ENCODE measurements at regions not wholly inside any gene's neighbourhood (a gene's known extent, or its start where the extent isn't known, plus 50 kb on each side); places are given as distances from the start of the nearest gene placed in this dataset.

DNA sequence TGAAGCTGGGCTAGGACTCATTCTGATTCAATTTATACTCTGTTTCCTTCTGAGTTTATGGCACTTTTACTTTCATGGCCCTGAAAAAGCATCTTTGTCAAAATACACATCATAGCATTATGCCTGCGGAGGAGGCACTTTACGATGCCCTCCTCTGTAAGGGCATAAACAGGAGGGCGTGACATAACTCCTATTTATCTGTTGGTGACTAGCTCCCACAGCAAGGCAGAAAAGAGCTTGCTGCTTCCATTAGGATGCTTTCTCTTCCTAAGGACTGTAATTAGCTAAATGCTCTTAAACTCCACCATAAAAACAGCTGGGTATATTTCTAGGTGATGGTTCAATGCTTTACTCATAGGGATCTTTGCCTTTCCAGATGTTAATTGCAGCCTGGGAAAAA, 315.2 kb upstream of the GHITM start:
- no peaks in the 10 kb centered on the region for H4K20me1 ChIP-seq (ENCODE audit: control insufficient read depth, extremely low read depth, insufficient read depth, low read length)
- H3K4me2 ChIP-seq (ENCODE audit: control insufficient read depth, extremely low read depth, insufficient read depth, low read depth, low read length) = no peak overlapping the region
- no peaks in the 10 kb centered on the region for H3K79me2 ChIP-seq (ENCODE audit: control insufficient read depth, insufficient read depth, low read length)
- DNase-seq (ENCODE audit: low read depth, low spot score) = no peak
- no peak overlapping the region for H3K27ac ChIP-seq (ENCODE audit: control insufficient read depth, insufficient read depth, low read length)
- H3K36me3 ChIP-seq (ENCODE audit: control insufficient read depth in 2 of 2, extremely low read depth in 1 of 2, insufficient read depth in 2 of 2, low read length in 2 of 2) = no peaks in the 10 kb centered on the region
- H3K9ac ChIP-seq (ENCODE audit: control insufficient read depth, extremely low read depth, insufficient read depth, low read length) = no peak overlapping the region
- no peaks in the 10 kb centered on the region for H3K9me1 ChIP-seq (ENCODE audit: control insufficient read depth, extremely low read depth, insufficient read depth, low read length)
- H2AFZ ChIP-seq (ENCODE audit: control insufficient read depth, low read length) = no peak overlapping the region
- no peak overlapping the region for H3K4me3 ChIP-seq (ENCODE audit: control insufficient read depth in 2 of 3, extremely low read depth in 1 of 3, insufficient read depth in 2 of 3, low read depth in 1 of 3, low read length in 3 of 3)
- H3K4me1 ChIP-seq (ENCODE audit: control insufficient read depth, extremely low read depth, insufficient read depth, low read length) = no peaks in the 10 kb centered on the region
- no peak for FAIRE-seq
- dilution Hi-C loops (cut with MboI; ENCODE audit: extremely low pct_ligation_motif_present, low sequenced_read_pairs) = no loop called here
- no peaks in the 10 kb centered on the region for H3K27me3 ChIP-seq (ENCODE audit: control insufficient read depth, extremely low read depth, insufficient read depth, low read length)
- no peaks in the 10 kb centered on the region for H3K9me3 ChIP-seq (ENCODE audit: control insufficient read depth, low read depth, low read length)
- TF ChIP-seq, protein P1, sequence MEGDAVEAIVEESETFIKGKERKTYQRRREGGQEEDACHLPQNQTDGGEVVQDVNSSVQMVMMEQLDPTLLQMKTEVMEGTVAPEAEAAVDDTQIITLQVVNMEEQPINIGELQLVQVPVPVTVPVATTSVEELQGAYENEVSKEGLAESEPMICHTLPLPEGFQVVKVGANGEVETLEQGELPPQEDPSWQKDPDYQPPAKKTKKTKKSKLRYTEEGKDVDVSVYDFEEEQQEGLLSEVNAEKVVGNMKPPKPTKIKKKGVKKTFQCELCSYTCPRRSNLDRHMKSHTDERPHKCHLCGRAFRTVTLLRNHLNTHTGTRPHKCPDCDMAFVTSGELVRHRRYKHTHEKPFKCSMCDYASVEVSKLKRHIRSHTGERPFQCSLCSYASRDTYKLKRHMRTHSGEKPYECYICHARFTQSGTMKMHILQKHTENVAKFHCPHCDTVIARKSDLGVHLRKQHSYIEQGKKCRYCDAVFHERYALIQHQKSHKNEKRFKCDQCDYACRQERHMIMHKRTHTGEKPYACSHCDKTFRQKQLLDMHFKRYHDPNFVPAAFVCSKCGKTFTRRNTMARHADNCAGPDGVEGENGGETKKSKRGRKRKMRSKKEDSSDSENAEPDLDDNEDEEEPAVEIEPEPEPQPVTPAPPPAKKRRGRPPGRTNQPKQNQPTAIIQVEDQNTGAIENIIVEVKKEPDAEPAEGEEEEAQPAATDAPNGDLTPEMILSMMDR (optimal IDR thresholded peaks at IDR 0.05 in 1 of 3, IDR thresholded peaks at IDR 0.05 in 1 of 3, conservative IDR thresholded peaks at IDR 0.05 in 1 of 3; ENCODE audit: extremely low read depth in 1 of 3, insufficient read depth in 2 of 3, low read length in 3 of 3) = no peak
- no peak for TF ChIP-seq EZH2 (IDR thresholded peaks at IDR 0.05; ENCODE audit: low read length)

DNA sequence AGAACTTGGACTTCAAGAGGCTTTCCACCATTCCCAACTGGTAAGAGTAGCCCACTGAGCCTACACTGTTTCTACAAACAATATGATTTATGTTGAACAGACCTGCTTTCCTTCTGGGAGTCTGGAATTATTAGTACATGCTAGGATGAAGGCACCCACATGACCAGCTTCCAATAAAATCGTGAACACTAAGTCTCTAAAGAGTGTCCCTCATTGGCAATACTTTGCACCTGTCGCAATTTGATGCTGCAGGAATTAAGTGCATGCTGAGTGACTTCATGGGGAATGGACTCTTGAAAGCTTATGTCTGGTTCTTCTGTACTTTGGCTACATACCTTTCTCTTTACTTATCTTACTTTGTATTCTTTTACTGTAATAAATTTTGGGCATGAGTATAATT, 305.2 kb upstream of the GHITM start:
- Histone ChIP-seq H3K4me3 (ENCODE audit: control insufficient read depth in 2 of 3, extremely low read depth in 1 of 3, insufficient read depth in 2 of 3, low read depth in 1 of 3, low read length in 3 of 3) (no peak overlapping the region), H3K79me2 (ENCODE audit: control insufficient read depth, insufficient read depth, low read length) (no peaks in the 10 kb centered on the region), H4K20me1 (ENCODE audit: control insufficient read depth, extremely low read depth, insufficient read depth, low read length) (no peaks in the 10 kb centered on the region), H3K9me3 (ENCODE audit: control insufficient read depth, low read depth, low read length) (no peaks in the 10 kb centered on the region), H3K36me3 (ENCODE audit: control insufficient read depth in 2 of 2, extremely low read depth in 1 of 2, insufficient read depth in 2 of 2, low read length in 2 of 2) (no peaks in the 10 kb centered on the region), H3K9me1 (ENCODE audit: control insufficient read depth, extremely low read depth, insufficient read depth, low read length) (no peaks in the 10 kb centered on the region), H3K4me2 (ENCODE audit: control insufficient read depth, extremely low read depth, insufficient read depth, low read depth, low read length) (no peak overlapping the region), H3K9ac (ENCODE audit: control insufficient read depth, extremely low read depth, insufficient read depth, low read length) (no peak overlapping the region), H2AFZ (ENCODE audit: control insufficient read depth, low read length) (no peak overlapping the region), H3K4me1 (ENCODE audit: control insufficient read depth, extremely low read depth, insufficient read depth, low read length) (no peaks in the 10 kb centered on the region), H3K27ac (ENCODE audit: control insufficient read depth, insufficient read depth, low read length) (no peak overlapping the region), H3K27me3 (ENCODE audit: control insufficient read depth, extremely low read depth, insufficient read depth, low read length) (no peaks in the 10 kb centered on the region)
- no peak for DNase-seq (ENCODE audit: low read depth, low spot score)
- dilution Hi-C loops (cut with MboI; ENCODE audit: extremely low pct_ligation_motif_present, low sequenced_read_pairs) = no loop called here
- no peak for TF ChIP-seq EZH2 (IDR thresholded peaks at IDR 0.05; ENCODE audit: low read length)
- TF ChIP-seq, protein P1 (optimal IDR thresholded peaks at IDR 0.05 in 1 of 3, IDR thresholded peaks at IDR 0.05 in 1 of 3, conservative IDR thresholded peaks at IDR 0.05 in 1 of 3; ENCODE audit: extremely low read depth in 1 of 3, insufficient read depth in 2 of 3, low read length in 3 of 3) = no peak
- FAIRE-seq = no peak

Measured in keratinocyte (primary cell).